ENCODE measurements at regions not wholly inside any gene's neighbourhood (a gene's known extent, or its start where the extent isn't known, plus 50 kb on each side); places are given as distances from the start of the nearest gene placed in this dataset.

- TF ChIP-seq POLR2AphosphoS5 (IDR thresholded peaks at IDR 0.05) (no peak), CTCF (IDR thresholded peaks at IDR 0.05) (no peak), POLR2A (IDR thresholded peaks at IDR 0.05; ENCODE audit: low read depth) (no peak)
These were observed 97.7 kb upstream of the RGS6 start for GRCh38 chr14:71834284-71835204.

Data from esophagus muscularis mucosa (tissue), 3 donors.